ENCODE measurements at regions not wholly inside any gene's neighbourhood (a gene's known extent, or its start where the extent isn't known, plus 50 kb on each side); places are given as distances from the start of the nearest gene placed in this dataset.

GRCh38 chr10:52696232-52696631 lies 76.4 kb downstream of the MBL2 start:
- Histone ChIP-seq H3K4me3 (no peak overlapping the region), H3K9me3 (no peaks in the 10 kb centered on the region), H3K4me1 (no peaks in the 10 kb centered on the region), H3K36me3 (replicated peaks in 1 of 2; ENCODE audit: insufficient read depth in 1 of 2, low read depth in 2 of 2) (no peaks in the 10 kb centered on the region), H3K27ac (no peak overlapping the region), H3K27me3 (no peaks in the 10 kb centered on the region)
- ATAC-seq (no peak), DNase-seq (no peak)
- WGBS, 2 donors, result 91 to 93% methylated on average over 6 of the region's 6 CpGs
- intact Hi-C loops (cut with DNase I), result no loop called here
- TF ChIP-seq POLR2A (IDR thresholded peaks at IDR 0.05), result no peak
- no peak for TF ChIP-seq CTCF (IDR thresholded peaks at IDR 0.05)

- no peak overlapping the region for H3K27ac ChIP-seq
- no peaks in the 10 kb centered on the region for H3K27me3 ChIP-seq
- no peak for TF ChIP-seq POLR2A (IDR thresholded peaks at IDR 0.05)
- TF ChIP-seq CTCF (IDR thresholded peaks at IDR 0.05), result no peak
- H3K36me3 ChIP-seq (replicated peaks in 1 of 2; ENCODE audit: insufficient read depth in 1 of 2, low read depth in 2 of 2), result no peaks in the 10 kb centered on the region
- ATAC-seq, result no peak
- no peaks in the 10 kb centered on the region for H3K9me3 ChIP-seq
- WGBS, 2 donors, result 18 to 31% methylated on average over 2 of the region's 2 CpGs
- no peak for DNase-seq
- no peaks in the 10 kb centered on the region for H3K4me1 ChIP-seq
- intact Hi-C loops (cut with DNase I), result no loop called here
- H3K4me3 ChIP-seq, result no peak overlapping the region
Measured at GRCh38 chr10:52701647-52702046, 70.9 kb downstream of the MBL2 start.

- Histone ChIP-seq H3K9me3 (no peaks in the 10 kb centered on the region), H3K27ac (no peak overlapping the region), H3K36me3 (replicated peaks in 1 of 2; ENCODE audit: insufficient read depth in 1 of 2, low read depth in 2 of 2) (no peaks in the 10 kb centered on the region), H3K4me1 (no peaks in the 10 kb centered on the region), H3K4me3 (no peak overlapping the region), H3K27me3 (no peaks in the 10 kb centered on the region)
- WGBS, 2 donors, result 73 to 77% methylated on average over 3 of the region's 3 CpGs
- TF ChIP-seq POLR2A (IDR thresholded peaks at IDR 0.05), result no peak
- no peak for TF ChIP-seq CTCF (IDR thresholded peaks at IDR 0.05)
- intact Hi-C loops (cut with DNase I), result no loop called here
- no peak for ATAC-seq
- no peak for DNase-seq
Measured at GRCh38 chr10:52703451-52703850, 69.1 kb downstream of the MBL2 start.

GRCh38 chr10:52703898-52704297 lies 68.7 kb downstream of the MBL2 start:
- no peak overlapping the region for H3K27ac ChIP-seq
- no peak for DNase-seq
- TF ChIP-seq POLR2A (IDR thresholded peaks at IDR 0.05), result no peak
- TF ChIP-seq CTCF (IDR thresholded peaks at IDR 0.05), result no peak
- H3K27me3 ChIP-seq, result no peaks in the 10 kb centered on the region
- intact Hi-C loops (cut with DNase I), result no loop called here
- H3K36me3 ChIP-seq (replicated peaks in 1 of 2; ENCODE audit: insufficient read depth in 1 of 2, low read depth in 2 of 2), result no peaks in the 10 kb centered on the region
- H3K4me1 ChIP-seq, result no peaks in the 10 kb centered on the region
- no peaks in the 10 kb centered on the region for H3K9me3 ChIP-seq
- no peak overlapping the region for H3K4me3 ChIP-seq
- 57 to 62% methylated on average over 4 of the region's 4 CpGs for WGBS, 2 donors
- ATAC-seq, result no peak

GRCh38 chr10:52706332-52707070 lies 66.1 kb downstream of the MBL2 start:
- 70 to 80% methylated on average over 4 of the region's 4 CpGs for WGBS, 2 donors

More at GRCh38 chr10:52706332-52707070, 66.1 kb downstream of the MBL2 start:
- H3K4me3 ChIP-seq, result no peak overlapping the region
- H3K9me3 ChIP-seq, result no peaks in the 10 kb centered on the region
- TF ChIP-seq POLR2A (IDR thresholded peaks at IDR 0.05), result no peak
- no peak for TF ChIP-seq CTCF (IDR thresholded peaks at IDR 0.05)
- DNase-seq (no peak), ATAC-seq (no peak)
- H3K27me3 ChIP-seq, result no peaks in the 10 kb centered on the region
- no peaks in the 10 kb centered on the region for H3K4me1 ChIP-seq
- intact Hi-C loops (cut with DNase I), result no loop called here
- H3K27ac ChIP-seq, result no peak overlapping the region
- H3K36me3 ChIP-seq (replicated peaks in 1 of 2; ENCODE audit: insufficient read depth in 1 of 2, low read depth in 2 of 2), result no peaks in the 10 kb centered on the region
